Mesothelial cell of epicardium (in vitro differentiated cells): ENCODE measurements at regions not wholly inside any gene's neighbourhood (a gene's known extent, or its start where the extent isn't known, plus 50 kb on each side); places are given as distances from the start of the nearest gene placed in this dataset.

Source experiments
- DNase-seq, 2 experiments: peaks; one replicate each; pipeline ENCODE4 v3.0.0; 2021; ENCODE audit warnings: low spot score in 2 of 2; ENCODE audit not compliant: unreplicated experiment in 2 of 2
- H3K27ac Mint-ChIP-seq: 2 replicates; pipeline ENCODE4 v1.8.0; 2021; ENCODE audit warnings: mixed read lengths
- H3K27me3 Mint-ChIP-seq: 2 replicates; pipeline ENCODE4 v1.8.0; 2021; ENCODE audit warnings: low read depth, mixed read lengths
- H3K36me3 Mint-ChIP-seq: 2 replicates; pipeline ENCODE4 v1.8.0; 2021; ENCODE audit warnings: mixed read lengths
- H3K4me1 Mint-ChIP-seq: 2 replicates; pipeline ENCODE4 v1.8.0; 2021; ENCODE audit warnings: mixed read lengths
- H3K4me3 Mint-ChIP-seq: 2 replicates; pipeline ENCODE4 v1.8.0; 2021; ENCODE audit warnings: mild to moderate bottlenecking, moderate library complexity, mixed read lengths
- H3K9me3 Mint-ChIP-seq: 2 replicates; pipeline ENCODE4 v1.8.0; 2021; ENCODE audit warnings: mixed read lengths
- CTCF ChIP-seq: fragments of 200-600 bp; sonication (generic); IDR thresholded peaks from one replicate; pipeline ENCODE4 v1.5.0; 2021; ENCODE audit warnings: antibody characterized with exemption; ENCODE audit not compliant: unreplicated experiment

- H3K27ac Mint-ChIP-seq, result no peak overlapping the region
- no peak for TF ChIP-seq CTCF
- H3K27me3 Mint-ChIP-seq, result peaks cover 33% of the 10 kb centered on the region
- no peaks in the 10 kb centered on the region for H3K9me3 Mint-ChIP-seq
- no peaks in the 10 kb centered on the region for H3K36me3 Mint-ChIP-seq
- DNase-seq, result no peak
- H3K4me3 Mint-ChIP-seq, result no peak overlapping the region
- no peaks in the 10 kb centered on the region for H3K4me1 Mint-ChIP-seq
Measured at GRCh38 chr3:22351806-22352205, 600.8 kb upstream of the ZNF385D start.

GRCh38 chr3:22353126-22353525 lies 602.1 kb upstream of the ZNF385D start:
- peaks cover 29% of the 10 kb centered on the region for H3K27me3 Mint-ChIP-seq
- H3K36me3 Mint-ChIP-seq, result no peaks in the 10 kb centered on the region
- H3K27ac Mint-ChIP-seq, result no peak overlapping the region
- no peaks in the 10 kb centered on the region for H3K9me3 Mint-ChIP-seq
- no peak overlapping the region for H3K4me3 Mint-ChIP-seq
- no peak for TF ChIP-seq CTCF
- DNase-seq, result no peak
- H3K4me1 Mint-ChIP-seq, result no peaks in the 10 kb centered on the region

GRCh38 chr3:22358334-22358733 lies 607.3 kb upstream of the ZNF385D start:
- Mint-ChIP-seq H3K4me1 (no peaks in the 10 kb centered on the region), H3K27me3 (peaks cover 25% of the 10 kb centered on the region), H3K4me3 (no peak overlapping the region), H3K27ac (no peak overlapping the region), H3K9me3 (no peaks in the 10 kb centered on the region), H3K36me3 (no peaks in the 10 kb centered on the region)
- DNase-seq, result no peak
- TF ChIP-seq CTCF, result no peak

- no peak for DNase-seq
- Mint-ChIP-seq H3K9me3 (no peaks in the 10 kb centered on the region), H3K36me3 (no peaks in the 10 kb centered on the region), H3K27me3 (peaks cover 22% of the 10 kb centered on the region), H3K4me3 (no peak overlapping the region), H3K4me1 (no peaks in the 10 kb centered on the region), H3K27ac (no peak overlapping the region)
- TF ChIP-seq CTCF, result no peak
Measured at GRCh38 chr3:22360164-22360563, 609.2 kb upstream of the ZNF385D start.

GRCh38 chr3:22360970-22361369 lies 610.0 kb upstream of the ZNF385D start:
- Mint-ChIP-seq H3K9me3 (no peaks in the 10 kb centered on the region), H3K4me3 (no peak overlapping the region), H3K36me3 (no peaks in the 10 kb centered on the region), H3K27ac (no peak overlapping the region), H3K4me1 (no peaks in the 10 kb centered on the region), H3K27me3 (peaks cover 22% of the 10 kb centered on the region)
- DNase-seq, result no peak
- TF ChIP-seq CTCF, result no peak

GRCh38 chr3:22361521-22361920 lies 610.5 kb upstream of the ZNF385D start:
- no peak overlapping the region for H3K4me3 Mint-ChIP-seq
- peaks cover 20% of the 10 kb centered on the region for H3K27me3 Mint-ChIP-seq
- no peak overlapping the region for H3K27ac Mint-ChIP-seq
- H3K36me3 Mint-ChIP-seq, result no peaks in the 10 kb centered on the region
- no peak for DNase-seq
- peaks cover 1% of the 10 kb centered on the region for H3K9me3 Mint-ChIP-seq
- no peak for TF ChIP-seq CTCF
- H3K4me1 Mint-ChIP-seq, result no peaks in the 10 kb centered on the region
